GM18517 (cell line): ENCODE measurements at regions not wholly inside any gene's neighbourhood (a gene's known extent, or its start where the extent isn't known, plus 50 kb on each side); places are given as distances from the start of the nearest gene placed in this dataset.
"Not testable (repeated sequence)": the region's sequence is repeated elsewhere in the genome, so short reads cannot be mapped to it uniquely, and the experiment has no call there.

Source experiments
- ATAC-seq: cut with Tn5 transposase; IDR thresholded peaks from one replicate; pipeline ENCODE4 v1.9.1; 2021; ENCODE audit warnings: mild to moderate bottlenecking, moderate library complexity; ENCODE audit not compliant: unreplicated experiment

DNA sequence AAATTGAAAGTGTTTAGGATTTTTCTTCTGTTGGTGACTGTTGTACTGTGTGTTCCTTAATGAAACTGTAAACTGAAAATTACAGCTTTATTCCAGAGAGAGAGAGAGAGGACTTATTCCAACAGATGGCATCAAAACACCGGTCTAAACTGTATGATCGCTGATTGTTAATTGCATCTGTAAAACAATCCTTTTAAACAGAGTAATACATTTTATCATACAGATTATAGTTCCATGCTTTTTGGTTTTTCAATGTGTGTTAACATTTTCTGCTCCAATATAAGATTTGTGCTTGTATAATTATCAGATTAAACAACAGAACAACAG is 289.7 kb upstream of the DNAJC19 start:
- ATAC-seq: no peak

DNA sequence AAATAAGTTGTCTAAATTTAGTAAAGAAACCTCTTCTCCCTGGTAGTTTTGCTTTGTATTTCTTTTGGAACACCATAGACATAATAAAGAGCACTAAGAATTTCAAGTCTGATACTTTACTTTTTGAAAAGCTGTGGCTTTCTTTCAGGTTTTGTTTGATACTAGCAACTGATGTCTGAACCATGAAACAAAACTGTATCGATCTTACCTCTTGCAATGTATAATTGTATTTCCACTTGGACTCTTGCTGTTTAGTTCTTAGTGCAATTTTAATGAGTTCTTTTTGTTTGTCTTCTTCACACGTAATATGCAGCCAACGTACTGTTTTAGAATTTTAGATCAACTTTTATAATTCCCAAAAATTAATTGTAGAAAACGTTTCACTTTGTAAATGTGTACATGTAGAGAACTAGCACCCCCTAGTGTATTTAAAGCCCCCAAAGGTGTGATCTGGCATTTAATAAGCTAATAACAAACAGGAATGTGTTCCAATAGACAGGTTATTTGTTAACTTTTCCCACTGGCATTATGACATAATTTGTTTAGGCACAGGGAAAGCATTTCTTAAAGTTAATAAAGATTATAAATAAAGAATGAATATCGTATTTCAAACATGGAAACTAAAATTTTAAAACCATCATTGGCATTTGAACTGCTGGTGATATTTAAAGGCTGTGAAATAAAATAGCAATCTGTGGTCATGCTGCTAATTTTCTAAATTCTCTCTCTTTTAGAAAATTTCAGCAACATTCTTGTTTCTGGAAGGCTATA is 289.1 kb upstream of the DNAJC19 start:
- no peak for ATAC-seq

DNA sequence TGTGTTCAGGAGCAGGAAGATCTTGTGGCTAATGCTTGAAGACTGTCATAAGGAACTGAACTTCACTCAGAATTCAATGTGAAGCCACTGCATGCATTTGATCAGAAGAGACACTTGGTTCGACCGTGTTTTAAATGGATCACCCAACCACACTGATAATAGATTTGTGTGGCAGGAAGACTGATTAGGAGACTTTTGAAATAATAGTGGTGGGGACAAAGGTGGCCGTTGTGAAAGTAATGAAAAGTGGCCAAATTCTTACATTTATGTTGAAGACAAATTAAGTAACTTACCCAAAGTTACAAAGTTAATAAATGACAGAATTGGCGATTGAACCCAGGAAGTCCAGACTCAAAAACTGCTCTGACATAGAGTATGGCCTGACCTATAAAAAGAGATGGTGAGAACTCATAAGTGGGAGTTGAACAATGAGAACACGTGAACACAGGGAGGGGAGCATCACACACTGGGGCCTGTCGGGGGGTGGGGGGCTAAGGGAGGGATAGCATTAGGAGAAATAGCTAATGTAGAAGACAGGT is 286.9 kb upstream of the DNAJC19 start:
- no peak for ATAC-seq

DNA sequence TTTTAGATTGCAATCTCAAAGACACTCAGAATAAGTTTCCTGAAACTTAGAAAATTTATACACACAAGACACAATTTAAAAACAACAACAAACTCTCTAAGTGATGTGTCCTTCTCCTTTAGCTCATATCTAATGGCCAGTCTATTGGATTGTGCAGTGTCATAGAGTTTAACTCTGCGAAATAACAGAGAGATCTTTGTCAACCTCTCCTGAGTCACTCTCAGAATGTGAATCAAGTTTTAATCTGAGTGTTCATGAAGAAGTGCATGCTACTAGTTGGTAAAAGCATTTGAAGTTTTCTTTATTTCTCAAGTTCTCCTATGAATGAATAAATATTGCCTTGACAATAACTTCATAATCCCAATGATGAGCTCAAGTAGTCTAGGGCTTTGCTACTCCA is 284.5 kb upstream of the DNAJC19 start:
- no peak for ATAC-seq

DNA sequence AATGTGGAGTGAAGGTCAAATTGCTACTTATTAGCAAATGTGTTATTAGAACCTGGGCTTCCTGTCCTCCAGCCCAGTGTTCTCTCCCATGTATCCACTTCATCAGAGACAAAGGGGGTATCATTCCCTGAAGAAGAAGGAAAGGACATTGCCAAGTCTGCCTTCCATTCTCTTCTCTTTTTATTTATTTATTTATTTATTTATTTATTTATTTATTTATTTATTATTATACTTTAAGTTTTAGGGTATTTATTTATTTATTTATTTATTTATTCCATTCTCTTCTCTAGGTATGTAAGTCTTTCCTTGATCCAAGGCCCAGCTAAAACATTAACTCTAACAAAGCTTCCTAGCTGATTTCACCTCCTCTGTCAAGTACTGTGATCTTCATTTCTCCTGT is 277.8 kb upstream of the DNAJC19 start:
- ATAC-seq: no peak

DNA sequence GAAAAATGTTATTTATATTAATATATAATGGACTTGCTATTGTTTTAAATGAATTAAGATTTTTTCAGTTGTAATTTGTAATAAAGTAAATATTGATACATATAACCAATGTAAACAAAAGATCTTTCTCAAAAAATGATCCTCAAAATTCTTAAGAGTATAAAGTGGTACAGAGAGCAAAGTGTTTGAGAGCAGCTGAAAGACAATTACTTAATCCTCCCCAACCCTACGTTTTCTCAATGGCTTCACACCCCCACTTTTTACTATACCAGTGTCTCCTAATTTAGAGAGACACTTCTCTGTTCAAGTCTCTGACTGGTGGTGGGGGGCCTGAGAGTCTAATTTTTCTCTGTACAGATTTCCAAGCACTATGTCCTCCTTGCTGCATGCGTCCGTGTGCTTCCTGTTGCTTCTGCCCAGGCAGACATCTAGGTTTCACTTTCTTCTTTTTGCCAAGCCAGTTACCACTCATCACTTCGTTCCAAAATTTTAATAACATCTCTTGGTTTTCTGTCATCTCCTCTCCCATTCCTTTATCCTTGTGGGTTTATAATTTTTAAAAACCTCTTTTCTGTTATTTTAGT is 276.3 kb upstream of the DNAJC19 start:
- peak; percentile 59 for ATAC-seq

DNA sequence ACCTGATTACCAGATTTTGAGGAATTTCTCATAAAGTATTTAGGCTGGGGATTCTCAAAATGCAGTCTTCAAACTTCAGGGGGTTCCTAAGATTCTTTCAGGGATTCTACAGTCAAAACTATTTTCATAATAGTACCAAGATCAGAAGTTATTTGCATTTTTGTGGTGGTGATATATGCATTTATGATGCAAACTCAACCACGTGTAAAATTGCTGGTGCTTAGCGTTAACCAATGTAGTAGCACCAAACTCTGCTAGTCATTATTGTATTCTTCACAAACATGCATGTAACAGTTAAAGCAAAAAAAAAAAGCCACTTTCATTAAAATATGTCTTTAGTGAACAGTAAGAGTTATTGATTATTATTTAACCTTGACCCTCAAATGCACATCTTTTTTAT is 274.9 kb upstream of the DNAJC19 start:
- ATAC-seq: no peak

DNA sequence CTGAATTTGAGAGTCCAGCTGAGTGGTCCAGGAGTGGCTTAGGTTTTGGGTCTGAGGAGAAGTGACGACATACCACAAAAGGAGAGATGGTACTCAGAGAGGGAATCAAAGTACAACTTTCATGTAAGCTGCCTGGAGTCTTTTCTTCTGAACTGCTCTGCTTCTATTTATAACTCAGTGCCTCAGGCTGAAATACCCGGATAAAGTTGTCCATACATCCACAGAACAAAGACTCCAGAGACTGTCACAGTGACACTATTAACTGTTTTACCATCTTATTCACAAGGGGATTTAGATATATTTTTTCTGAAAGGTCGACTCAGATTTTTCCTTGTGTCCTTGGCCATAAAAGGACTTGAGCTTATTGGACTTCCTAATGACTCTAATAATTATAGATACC is 264.3 kb upstream of the DNAJC19 start:
- no peak for ATAC-seq

DNA sequence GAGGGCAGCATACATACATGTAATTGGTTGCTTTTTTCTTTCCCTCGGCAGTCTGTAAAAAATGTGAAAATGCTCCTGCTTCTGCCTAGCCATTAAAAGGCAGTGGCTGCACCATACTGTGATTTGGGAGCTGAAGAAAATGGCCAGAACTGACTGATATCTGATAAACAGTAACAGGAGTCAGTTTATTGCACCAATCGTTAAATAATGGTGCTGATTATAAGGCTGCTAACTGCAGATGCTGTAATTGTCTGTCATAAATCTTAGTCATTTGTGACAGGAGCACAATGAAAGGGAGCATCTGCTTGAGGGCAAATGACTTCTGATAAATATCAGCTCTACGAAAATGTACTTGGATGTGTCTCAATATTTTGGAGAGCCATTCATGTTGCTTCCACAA is 263.1 kb upstream of the DNAJC19 start:
- ATAC-seq: no peak

DNA sequence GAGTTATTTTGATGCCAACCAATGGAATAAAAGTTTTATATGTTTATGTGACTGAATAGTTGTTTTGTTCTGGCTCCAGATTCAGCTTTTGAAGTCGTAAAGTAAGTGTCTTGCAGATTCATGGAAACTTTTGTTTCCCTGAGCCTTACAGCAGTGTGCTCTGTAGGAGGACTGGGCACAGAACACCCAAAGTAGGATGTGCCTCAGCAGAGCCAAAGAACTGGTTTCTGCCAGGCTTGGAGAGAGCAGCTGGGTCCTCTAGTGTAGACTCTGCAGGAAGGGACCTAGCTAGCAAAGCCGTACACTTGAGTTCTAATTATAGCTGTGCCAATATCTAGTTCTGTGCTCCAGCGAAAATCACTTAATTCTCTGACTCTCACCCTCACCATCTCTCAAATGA is 261.2 kb upstream of the DNAJC19 start:
- no peak for ATAC-seq

DNA sequence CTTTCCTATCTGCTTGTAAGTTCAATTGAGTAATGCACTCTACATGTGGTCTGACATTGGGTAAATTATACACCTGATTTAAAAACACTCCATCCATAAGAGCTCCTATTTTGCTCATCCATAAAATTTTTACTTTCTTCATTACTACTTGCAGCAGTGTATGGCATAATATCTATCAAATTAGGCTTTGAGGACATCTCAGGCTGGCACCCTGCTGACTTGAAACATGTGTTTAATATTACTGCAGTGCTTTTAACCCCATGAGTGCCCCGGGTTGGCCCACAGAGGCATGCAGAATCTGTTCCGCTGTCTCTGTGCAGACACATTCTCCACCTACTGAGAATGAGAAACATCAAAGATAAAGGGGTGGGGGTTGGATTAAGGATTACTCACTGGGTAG is 249.9 kb upstream of the DNAJC19 start:
- no peak for ATAC-seq

DNA sequence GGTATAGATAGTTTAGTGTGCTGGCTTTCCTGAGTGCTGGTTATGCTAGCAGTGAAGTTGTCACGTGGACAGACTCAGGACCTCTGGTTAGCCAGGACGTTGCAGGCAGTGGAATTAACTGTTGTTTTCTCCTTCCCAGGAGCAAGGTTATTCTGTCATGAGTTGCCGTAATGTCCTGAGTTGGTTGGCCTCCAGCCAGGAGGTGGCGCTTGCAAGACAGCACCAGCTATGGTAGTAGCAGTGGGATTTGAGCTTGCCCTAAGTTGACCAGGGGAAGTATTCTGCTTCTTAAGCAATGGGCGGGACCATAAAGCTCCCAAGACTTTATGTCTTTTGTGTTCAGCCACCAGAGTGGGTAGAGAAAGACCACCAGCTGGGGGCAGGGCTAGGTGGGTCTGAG is 240.7 kb upstream of the DNAJC19 start:
- no peak for ATAC-seq

DNA sequence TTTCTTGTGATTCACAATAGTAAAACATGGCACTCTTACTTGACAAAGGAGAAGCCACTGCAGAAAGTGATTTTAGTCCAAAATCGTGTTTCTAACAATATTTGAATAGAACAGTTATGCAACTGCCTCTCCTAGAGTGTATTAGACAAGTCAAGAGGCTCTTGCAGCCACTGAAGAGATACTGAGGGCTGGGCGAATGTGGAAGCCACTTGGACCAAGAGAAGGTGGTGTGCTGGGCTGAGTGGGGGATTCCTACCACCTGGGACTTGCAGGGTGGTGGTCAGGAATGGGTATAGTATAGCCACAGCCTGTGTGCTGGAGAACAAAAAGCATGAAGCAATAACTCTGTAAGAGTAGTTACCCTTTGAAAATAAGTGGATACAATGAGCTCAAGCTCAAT is 223.8 kb upstream of the DNAJC19 start:
- ATAC-seq: no peak

DNA sequence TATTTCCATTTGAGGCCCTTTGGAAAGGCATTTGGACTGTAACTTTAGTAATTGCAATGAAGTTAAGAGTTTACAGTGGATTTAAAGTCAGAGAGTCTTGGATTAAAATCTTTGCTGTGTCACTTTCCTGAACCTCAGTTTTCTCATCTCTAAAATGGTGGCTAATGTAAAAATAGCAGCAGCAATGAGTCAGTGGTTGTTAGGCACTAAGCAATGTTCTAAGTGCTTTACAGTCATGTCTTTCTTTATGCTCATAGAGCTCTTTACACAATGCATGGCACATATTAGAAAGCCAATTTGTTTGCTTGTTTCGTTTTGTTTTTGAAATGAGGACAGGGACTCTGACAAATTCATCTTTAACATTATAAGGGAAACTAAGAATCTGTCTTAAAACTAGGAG is 222.7 kb upstream of the DNAJC19 start:
- no peak for ATAC-seq

DNA sequence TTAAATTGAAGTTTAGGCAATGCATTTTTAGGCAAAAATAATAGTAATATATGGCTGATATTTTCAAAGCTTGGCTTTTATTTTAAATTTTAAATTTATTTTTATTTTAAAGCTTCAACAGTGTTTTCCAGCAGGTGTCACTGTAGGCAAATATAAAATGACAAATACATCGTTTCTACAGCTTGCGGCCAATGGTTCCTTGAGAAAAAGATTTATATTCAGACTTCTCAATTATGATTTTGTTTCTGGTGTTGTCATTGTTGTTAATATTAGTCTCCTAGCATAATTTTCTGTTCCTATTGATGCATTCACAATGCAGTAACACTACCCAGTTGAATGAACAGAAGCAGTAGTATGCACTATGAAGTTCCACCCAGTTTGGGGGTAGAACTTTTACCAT is 220.7 kb upstream of the DNAJC19 start:
- no peak for ATAC-seq

DNA sequence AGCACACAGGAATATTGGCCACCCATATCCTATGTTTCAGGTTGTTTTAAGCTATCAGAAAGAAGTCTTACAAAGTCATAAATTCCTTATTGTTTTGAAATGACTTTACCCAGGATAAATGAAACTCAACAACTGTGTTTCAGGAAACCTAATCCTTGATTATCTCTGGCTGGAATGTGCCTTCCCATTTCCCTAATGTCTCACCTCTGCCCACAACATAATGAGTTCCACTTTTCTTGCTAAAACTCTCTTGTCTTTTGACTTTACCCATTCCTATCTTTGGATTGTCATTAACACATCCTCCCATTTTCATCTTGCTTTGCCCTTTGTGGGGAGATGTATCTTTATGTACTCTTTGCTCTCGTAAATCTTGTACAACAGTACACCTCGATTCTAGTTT is 200.0 kb upstream of the DNAJC19 start:
- no peak for ATAC-seq

DNA sequence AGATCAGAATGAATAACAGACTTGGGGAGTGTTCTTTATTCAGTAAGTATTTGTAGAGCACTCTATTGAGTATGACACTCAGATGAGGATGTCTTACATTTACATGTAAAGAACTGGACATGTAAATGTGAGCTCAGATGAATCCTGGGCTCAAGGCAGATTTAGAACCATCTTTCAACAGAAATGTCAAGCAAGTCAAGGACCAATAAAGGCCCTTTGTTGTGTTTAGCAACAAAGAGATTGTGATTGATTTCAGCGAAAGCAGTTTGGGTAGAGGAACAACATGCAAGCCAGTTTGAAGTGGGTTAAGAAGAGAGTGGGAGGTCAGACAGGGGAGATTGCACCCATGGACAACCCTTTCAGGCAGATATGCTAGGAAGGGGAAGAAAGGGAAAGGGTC is 194.2 kb upstream of the DNAJC19 start:
- ATAC-seq: no peak

DNA sequence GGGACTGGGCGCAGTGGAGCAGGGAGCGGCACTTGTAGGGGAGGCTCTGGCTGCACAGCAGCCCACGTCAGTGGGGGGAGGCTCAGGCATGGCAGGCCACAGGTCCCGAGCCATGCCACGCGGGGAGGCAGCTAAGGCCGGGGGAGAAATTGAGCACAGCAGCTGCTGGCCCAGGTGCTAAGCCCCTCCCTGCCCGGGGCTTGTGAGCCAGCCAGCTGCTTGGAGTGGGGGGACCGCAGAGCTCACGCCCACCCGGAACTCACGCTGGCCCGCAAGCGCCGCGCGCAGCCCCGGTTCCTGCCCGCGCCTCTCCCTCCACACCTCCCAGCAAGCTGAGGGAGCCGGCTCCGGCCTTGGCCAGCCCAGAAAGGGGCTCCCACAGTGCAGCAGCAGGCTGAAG is 193.5 kb upstream of the DNAJC19 start:
- ATAC-seq: not testable (repeated sequence)

DNA sequence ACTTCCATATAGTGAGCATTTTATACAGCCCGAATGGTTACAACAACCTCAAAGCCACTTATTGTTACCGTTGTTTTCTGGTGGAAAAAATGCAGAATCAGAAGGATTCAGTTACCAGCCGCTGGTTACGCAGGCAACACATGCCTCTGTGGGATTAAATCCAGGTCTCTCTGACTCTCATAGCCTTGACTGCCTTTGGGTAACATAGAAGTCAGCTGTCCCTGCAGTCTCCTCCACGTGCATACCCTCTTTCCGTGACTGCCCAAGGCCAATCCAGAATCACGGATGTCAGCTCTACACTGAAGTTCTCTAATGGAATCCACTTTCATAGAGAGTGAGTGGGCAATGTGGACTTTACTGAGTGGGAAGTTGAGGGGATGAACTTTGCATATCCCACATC is 189.5 kb upstream of the DNAJC19 start:
- ATAC-seq: no peak

DNA sequence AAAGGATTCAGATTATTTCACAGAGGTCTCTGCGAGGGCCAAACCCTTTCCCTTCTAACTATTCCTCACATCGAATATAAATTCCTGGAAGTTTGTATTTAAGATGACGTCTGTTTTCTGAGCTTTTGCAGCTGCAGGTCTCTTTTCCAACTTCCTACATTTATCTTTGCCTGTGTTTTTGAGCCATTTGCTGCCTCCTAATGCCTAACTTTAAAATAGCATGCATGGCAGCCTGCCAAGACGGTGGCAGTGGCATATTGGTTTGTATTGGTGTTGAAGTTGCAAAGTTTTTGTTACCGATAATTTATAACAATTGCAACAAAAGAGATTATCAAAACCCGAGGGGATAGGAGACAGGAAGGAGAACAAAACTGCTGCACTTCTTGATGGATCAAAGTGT is 187.1 kb upstream of the DNAJC19 start:
- no peak for ATAC-seq

DNA sequence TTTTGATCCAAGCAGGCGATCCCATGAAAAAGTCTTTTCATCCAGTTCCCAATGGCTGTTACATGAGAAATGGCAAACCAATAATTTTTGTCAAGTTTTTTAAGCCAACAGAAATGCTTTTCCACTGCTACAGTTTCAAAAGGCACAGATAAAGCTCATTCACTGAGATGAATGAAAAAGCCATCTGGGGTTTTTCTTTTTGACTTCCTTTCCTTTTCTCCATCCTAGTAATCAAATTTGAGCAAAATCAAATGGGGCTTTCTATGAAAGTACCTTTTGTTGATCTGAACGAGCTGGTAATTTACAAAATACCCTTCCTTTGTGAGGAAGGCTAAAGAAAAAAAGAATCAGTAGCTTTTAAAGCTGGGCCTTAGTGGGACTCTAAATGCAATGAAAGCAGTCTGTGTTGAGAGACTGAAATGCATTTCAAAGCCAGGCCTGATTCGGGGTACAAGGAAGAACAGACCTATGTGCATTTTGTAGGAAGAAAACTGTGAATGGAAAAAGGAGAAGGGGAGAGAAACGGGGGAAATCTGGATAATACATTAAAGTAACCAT is 185.2 kb upstream of the DNAJC19 start:
- ATAC-seq: no peak

DNA sequence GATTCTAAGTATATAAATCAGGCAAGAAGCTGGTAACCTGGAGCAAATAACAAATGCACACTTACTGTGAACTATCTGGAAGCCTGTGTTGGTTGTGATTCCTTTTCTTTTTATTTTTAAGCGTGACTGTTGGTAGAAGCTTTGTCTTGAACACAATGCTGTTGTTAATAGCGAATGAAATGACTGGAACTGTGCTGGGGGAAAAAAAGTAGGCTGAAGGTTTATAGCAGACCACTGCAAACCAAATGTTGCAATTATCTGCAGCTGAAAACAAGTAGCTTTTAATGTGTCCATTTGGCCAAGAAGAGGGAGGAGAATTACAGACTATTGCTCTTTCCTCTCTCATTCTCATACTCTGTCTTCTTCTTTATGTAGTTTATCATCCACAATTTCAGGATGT is 184.5 kb upstream of the DNAJC19 start:
- ATAC-seq: no peak

DNA sequence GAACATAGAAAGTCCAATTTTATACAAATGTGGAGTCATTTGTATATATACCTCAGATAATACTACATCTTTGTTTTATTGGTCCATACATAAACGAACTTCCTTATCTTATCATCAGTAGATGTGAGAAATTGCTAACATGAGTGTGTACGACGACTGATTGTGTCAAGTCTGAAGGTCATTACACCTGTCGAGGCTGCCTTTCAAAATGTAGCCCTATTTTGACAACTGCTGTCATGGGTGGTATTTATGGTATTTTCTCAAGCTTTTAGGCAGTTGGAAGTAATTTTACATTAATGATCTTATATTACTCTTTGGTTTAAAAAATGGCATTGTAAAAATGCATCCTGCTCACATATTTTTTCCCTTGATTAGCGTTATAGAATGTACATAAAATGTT is 183.7 kb upstream of the DNAJC19 start:
- no peak for ATAC-seq
